SHP77 (cell line): ENCODE measurements at regions not wholly inside any gene's neighbourhood (a gene's known extent, or its start where the extent isn't known, plus 50 kb on each side); places are given as distances from the start of the nearest gene placed in this dataset.

Experiments
- DNase-seq, 2 experiments: peaks; one replicate each; lab custom pipeline; 2025; lab: John Stamatoyannopoulos, UW

DNA sequence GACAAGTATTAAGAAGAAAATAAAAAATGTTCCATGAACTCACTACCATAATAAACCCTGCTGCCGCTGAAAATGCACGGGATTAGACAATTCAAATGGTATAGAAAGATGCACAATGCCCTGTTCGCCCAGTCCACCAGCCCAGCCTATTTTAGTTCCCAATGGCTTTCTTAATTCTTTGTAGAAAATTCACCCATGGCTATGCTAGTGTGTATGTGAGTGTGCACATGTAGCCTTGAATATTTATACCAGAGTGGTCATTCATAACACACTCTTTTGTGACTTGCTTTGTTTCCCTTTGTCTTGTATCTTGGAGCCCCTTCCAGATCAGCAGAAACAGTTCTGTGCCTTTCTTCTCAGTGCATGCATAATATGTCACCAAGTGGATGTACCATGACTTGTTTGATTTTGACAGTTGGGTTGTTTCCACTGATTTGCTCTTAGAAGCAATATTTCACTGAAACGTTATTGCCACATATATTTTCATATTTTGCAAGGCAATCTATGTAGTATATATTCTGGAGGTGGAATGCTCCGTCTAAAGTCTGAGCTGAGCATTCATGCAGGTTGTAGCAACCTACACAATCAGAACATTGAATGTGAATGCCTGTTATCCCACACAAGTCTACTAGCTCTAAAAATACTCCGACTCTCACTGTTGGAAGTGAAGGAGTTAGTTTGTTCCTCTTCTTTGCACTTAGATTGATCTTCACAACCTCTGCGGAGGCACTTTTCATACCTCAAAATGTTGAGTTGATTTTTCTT is 383.0 kb upstream of the EEF2KMT start:
- DNase-seq, result no peak

GRCh38 chr16:5479926-5480325 is 382.3 kb upstream of the EEF2KMT start:
- DNase-seq, result no peak

- no peak for DNase-seq
Measured at GRCh38 chr16:5478036-5478435, 380.4 kb upstream of the EEF2KMT start.

GRCh38 chr16:5477251-5477650 is 379.7 kb upstream of the EEF2KMT start:
- no peak for DNase-seq

- DNase-seq, result no peak
Measured at GRCh38 chr16:5472552-5472951, 375.0 kb upstream of the EEF2KMT start.

- no peak for DNase-seq
Measured at GRCh38 chr16:5468488-5468887, 370.9 kb upstream of the EEF2KMT start.

DNA sequence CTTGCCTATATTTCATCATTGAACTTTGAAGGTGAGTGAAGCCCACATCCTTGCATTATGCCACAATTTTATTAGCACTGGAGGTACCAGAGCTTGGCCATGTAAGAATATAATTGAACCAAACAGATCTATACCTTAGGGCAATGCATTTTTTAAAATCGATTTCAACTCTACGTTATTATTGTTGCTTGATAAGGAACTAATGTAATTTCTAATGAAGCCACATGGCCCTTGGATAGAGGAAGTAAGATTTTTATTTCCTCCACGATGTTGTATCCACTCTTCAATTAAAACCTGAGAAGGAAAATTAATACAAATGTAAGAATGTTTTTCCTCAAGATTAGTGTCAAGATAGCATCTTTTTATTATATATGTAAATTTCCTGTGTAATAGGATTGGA is 370.0 kb upstream of the EEF2KMT start:
- DNase-seq, result no peak

GRCh38 chr16:5466551-5466950 is 369.0 kb upstream of the EEF2KMT start:
- DNase-seq, result no peak

GRCh38 chr16:5465714-5466113 is 368.1 kb upstream of the EEF2KMT start:
- no peak for DNase-seq

GRCh38 chr16:5463820-5464219 is 366.2 kb upstream of the EEF2KMT start:
- DNase-seq, result no peak

- no peak for DNase-seq
Measured at GRCh38 chr16:5461574-5461973, 364.0 kb upstream of the EEF2KMT start.

GRCh38 chr16:5461141-5461540 is 363.5 kb upstream of the EEF2KMT start:
- DNase-seq, result no peak

GRCh38 chr16:5460701-5461100 is 363.1 kb upstream of the EEF2KMT start:
- no peak for DNase-seq

GRCh38 chr16:5459863-5460262 is 362.3 kb upstream of the EEF2KMT start:
- DNase-seq, result no peak

- DNase-seq, result no peak
Measured at GRCh38 chr16:5455110-5455509, 357.5 kb upstream of the EEF2KMT start.

- no peak for DNase-seq
Measured at GRCh38 chr16:5454349-5454748, 356.8 kb upstream of the EEF2KMT start.

DNA sequence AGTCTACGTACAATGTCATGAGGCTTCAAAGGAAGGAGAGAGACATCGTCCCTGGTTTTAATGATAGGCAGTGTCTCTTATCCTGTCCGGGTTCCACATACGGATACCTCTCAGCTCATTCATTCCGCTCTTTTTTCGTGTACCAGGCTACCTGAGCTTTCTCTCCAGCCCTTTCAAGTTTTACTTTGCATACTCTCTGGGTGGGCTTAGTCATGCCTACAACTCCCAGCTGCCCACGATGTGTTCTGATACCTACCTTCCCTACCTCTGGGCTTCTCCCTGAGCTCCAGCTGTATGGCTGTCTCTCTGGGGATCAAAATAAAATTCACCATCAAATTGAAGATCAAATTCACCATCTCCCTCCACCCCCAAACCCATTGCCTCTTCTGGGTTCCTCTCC is 354.0 kb upstream of the EEF2KMT start:
- DNase-seq, result no peak

- no peak for DNase-seq
Measured at GRCh38 chr16:5450409-5451104, 353.0 kb upstream of the EEF2KMT start.

DNA sequence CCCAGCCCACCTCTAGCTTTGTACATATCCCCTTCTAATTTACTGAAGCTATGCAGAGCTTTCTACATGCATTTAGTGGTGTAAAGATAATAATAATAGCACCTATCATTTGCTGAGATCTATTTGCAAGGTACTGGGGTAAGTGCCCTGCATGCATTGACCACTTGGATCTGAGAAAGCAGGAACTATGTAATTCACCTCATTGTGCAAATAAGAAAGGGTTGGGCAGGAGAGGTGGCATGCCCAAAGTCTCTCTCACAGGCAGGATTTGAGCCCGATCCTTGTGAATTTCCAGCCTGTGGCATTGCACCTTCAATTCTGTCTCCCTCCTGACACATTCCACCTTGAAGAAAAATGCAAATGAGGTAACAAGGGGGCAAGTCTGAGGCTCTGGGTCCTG is 352.3 kb upstream of the EEF2KMT start:
- no peak for DNase-seq

- no peak for DNase-seq
Measured at GRCh38 chr16:5448798-5449197, 351.2 kb upstream of the EEF2KMT start.

DNA sequence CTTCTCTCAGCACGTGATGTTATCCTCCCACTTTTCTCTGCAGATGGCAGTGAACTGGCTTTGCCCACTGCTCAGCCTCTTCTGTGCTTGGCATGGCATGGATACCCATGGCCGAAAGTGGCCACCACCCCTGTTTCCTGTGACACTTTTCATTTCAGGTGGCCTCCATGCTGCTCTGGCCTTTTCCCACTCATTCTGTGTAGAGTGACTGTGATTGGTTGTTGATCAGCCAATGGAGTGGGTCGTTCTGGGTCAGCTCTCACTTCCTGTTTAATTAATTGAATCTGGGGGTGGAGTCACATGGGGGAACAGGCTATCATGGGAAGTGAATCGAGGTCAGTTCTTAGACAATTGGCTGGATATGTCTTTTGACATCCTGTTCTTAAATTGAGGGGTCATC is 350.1 kb upstream of the EEF2KMT start:
- no peak for DNase-seq

- DNase-seq, result no peak
Measured at GRCh38 chr16:5446623-5447240, 349.1 kb upstream of the EEF2KMT start.

- DNase-seq, result no peak
Measured at GRCh38 chr16:5444189-5444588, 346.6 kb upstream of the EEF2KMT start.
